ENCODE measurements at regions not wholly inside any gene's neighbourhood (a gene's known extent, or its start where the extent isn't known, plus 50 kb on each side); places are given as distances from the start of the nearest gene placed in this dataset.

DNA sequence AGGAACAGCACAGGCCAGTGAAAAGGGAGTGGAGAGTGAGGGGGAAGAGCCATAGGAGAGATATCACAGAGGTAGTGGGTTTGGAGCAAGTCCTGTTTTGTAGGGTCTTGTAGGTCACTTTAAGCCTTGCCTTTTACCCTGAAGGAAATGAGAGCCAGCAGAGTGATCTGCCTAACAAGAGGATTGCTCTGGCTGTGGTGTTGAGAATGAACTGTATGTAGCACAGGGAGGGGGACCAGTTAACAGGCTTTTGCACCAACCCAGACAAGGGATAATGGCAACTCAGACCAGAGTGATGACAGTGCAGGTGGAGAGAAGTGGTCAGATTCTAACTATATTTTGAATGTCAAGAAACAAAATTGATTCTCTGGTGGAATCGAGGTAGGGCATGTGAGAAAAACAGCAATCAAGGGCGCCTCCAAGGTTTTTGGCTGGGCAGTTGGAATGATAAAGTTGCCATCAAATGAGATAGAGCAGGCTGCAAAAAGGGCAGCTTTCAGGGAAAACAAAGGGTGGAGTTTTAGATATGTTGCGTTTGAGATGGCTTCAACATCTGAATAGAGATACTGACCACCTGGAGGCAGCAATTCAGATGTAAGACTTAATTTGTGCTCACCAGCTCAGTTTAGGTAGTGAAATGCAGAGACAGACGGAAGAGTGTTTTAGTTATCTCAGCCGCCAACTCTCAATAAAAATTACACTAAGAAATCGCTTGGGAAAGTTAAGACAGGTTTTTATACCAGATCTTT is 134.4 kb upstream of the BTBD3 start:
- H3K36me3 ChIP-seq (ENCODE audit: control insufficient read depth in 2 of 4, insufficient read depth in 4 of 4, low read length in 3 of 4): no peaks in the 10 kb centered on the region
- H3K9me3 ChIP-seq (ENCODE audit: insufficient read depth in 2 of 2, low read depth in 1 of 2, low read length in 1 of 2): no peaks in the 10 kb centered on the region
- H3K14ac ChIP-seq (ENCODE audit: insufficient read length): no peak overlapping the region
- H3K4me3 ChIP-seq (ENCODE audit: extremely low read depth in 1 of 4, insufficient read depth in 2 of 4, low read depth in 3 of 4, low read length in 4 of 4): peak overlapping the region in 2 of 4 experiments; percentile 5 to 26; a peak in 2 of 8 replicates
- peaks cover 0 to 2% (median 0%) of the 10 kb centered on the region in 4 experiments; a peak in 1 of 7 replicates for H3K27me3 ChIP-seq (replicated peaks in 1 of 4; ENCODE audit: control insufficient read depth in 3 of 4, extremely low read depth in 1 of 4, insufficient read depth in 3 of 4, low read length in 3 of 4)
- DNase-seq (ENCODE audit: low read depth in 1 of 2, low spot score in 2 of 2) (no peak), FAIRE-seq (peak; percentile 45)
- H3K79me1 ChIP-seq (ENCODE audit: low read depth, low read length): no peaks in the 10 kb centered on the region
- peak overlapping the region; percentile 74; the same call in 1 of the 2 replicates for H2AFZ ChIP-seq (ENCODE audit: low read length)
- peak overlapping the region; percentile 5 for H4K91ac ChIP-seq (replicated peaks; ENCODE audit: insufficient read length, low read length)
- 0 out of 2 replicates have a peak overlapping the region, but pooled peaks have one; percentile 31 for H2BK15ac ChIP-seq (ENCODE audit: low read length)
- peak overlapping the region; percentile 10 for H3K4ac ChIP-seq (replicated peaks; ENCODE audit: insufficient read length, low read depth, low read length)
- no peaks in the 10 kb centered on the region for H3K79me2 ChIP-seq (ENCODE audit: control insufficient read depth in 1 of 2, insufficient read depth in 2 of 2, low read length in 2 of 2)
- 16% methylated on average over 6 of the region's 6 CpGs; no CpG with 5 or more reads in 1 of the 2 experiments for WGBS, 2 experiments (ENCODE audit: extremely low coverage in 1 of 2, insufficient coverage in 1 of 2, insufficient read length in 1 of 2, insufficient replicate concordance in 2 of 2, low coverage in 1 of 2, low lambda C conversion rate in 2 of 2, missing lambda C conversion rate in 1 of 2)
- no peak overlapping the region for H3K9ac ChIP-seq (replicated peaks in 1 of 4; ENCODE audit: extremely low read depth in 1 of 4, low read depth in 3 of 4, low read length in 3 of 4)
- H4K5ac ChIP-seq (ENCODE audit: insufficient read length, low read depth, low read length): peak overlapping the region; percentile 20
- no peak overlapping the region for H4K8ac ChIP-seq (ENCODE audit: extremely low read depth, insufficient read depth, low read length)
- no peak overlapping the region for H2AK5ac ChIP-seq (ENCODE audit: low read depth, low read length)
- H2BK120ac ChIP-seq (replicated peaks; ENCODE audit: low read depth, low read length): no peak overlapping the region
- H4K20me1 ChIP-seq (replicated peaks in 1 of 2; ENCODE audit: control insufficient read depth in 1 of 2, insufficient read depth in 2 of 2, low read length in 2 of 2): no peaks in the 10 kb centered on the region
- no peak overlapping the region for H3K56ac ChIP-seq (replicated peaks; ENCODE audit: insufficient read length, low read depth, low read length)
- H2BK5ac ChIP-seq (ENCODE audit: low read depth, low read length): 0 out of 2 replicates have a peak overlapping the region, but pooled peaks have one; percentile 10
- peak overlapping the region; percentile 51 to 53 for H3K4me2 ChIP-seq (ENCODE audit: insufficient read depth in 1 of 2, low read depth in 2 of 2, low read length in 2 of 2)
- ChIA-PET CTCF (ENCODE audit: partially characterized antibody) (interaction anchor here (1.0 to 1.1 kb wide), 2 partner anchors 15 to 66 kb away, joined by 3 to 6 read pairs; no protein-coding TSS in a partner anchor), POLR2A (ENCODE audit: partially characterized antibody) (no interaction called here)
- H2BK12ac ChIP-seq (ENCODE audit: low read depth, low read length): peak overlapping the region; percentile 45; the same call in 1 of the 2 replicates
- H3K18ac ChIP-seq (ENCODE audit: extremely low read depth, low read length): no peak overlapping the region; the same call in 1 of the 2 replicates
- H3K4me1 ChIP-seq (replicated peaks in 1 of 4; ENCODE audit: control insufficient read depth in 3 of 4, insufficient read depth in 4 of 4, low read length in 3 of 4): peaks cover 8 to 13% (median 10%) of the 10 kb centered on the region in 4 experiments; a peak in 6 of 7 replicates
- H3K23me2 ChIP-seq (ENCODE audit: low read depth, low read length): no peaks in the 10 kb centered on the region
- H3K23ac ChIP-seq (ENCODE audit: insufficient read length): no peak overlapping the region
- H3K27ac ChIP-seq (ENCODE audit: low read depth, low read length): no peak overlapping the region
- H2BK20ac ChIP-seq (ENCODE audit: low read length): 0 out of 2 replicates have a peak overlapping the region, but pooled peaks have one; percentile 51
- TF ChIP-seq CTBP2 (IDR thresholded peaks at IDR 0.05; ENCODE audit: borderline replicate concordance, insufficient read depth, insufficient read length, low read length): no peak
- TF ChIP-seq TEAD4 (IDR thresholded peaks at IDR 0.05; ENCODE audit: low read depth, low read length): no peak
- no peak for TF ChIP-seq JUND (IDR thresholded peaks at IDR 0.05; ENCODE audit: low read length)
- TF ChIP-seq GABPA (IDR thresholded peaks at IDR 0.05; ENCODE audit: borderline replicate concordance, insufficient read depth, low read length): no peak
- TF ChIP-seq CBX8 (IDR thresholded peaks at IDR 0.05; ENCODE audit: borderline replicate concordance, low read depth, low read length): no peak
- no peak for TF ChIP-seq POU5F1 (IDR thresholded peaks at IDR 0.05; ENCODE audit: low read depth, low read length)

Data from H1 (cell line).